Panc1 (cell line): ENCODE measurements at regions not wholly inside any gene's neighbourhood (a gene's known extent, or its start where the extent isn't known, plus 50 kb on each side); places are given as distances from the start of the nearest gene placed in this dataset.

Experiments
- ATAC-seq: fragments of 200-7000 bp; cut with Tn5 transposase; 2 replicates; pipeline ENCODE4 v1.9.1; 2020; ENCODE audit warnings: mild to moderate bottlenecking, moderate library complexity
- BruUV-seq: library from RNA; stranded (reverse); fragments of 400-500 nt; replicated peaks from 2 replicates; lab custom pipeline; 2021; lab: Mats Ljungman, UMichigan
- CTCF ChIA-PET: fragments of 300-600 bp; sonication (Branson Sonifier 250); formaldehyde crosslinking; loops from one replicate; lab custom pipeline; 2022; ENCODE audit warnings: antibody characterized with exemption; lab: Charles Lee
- POLR2A ChIA-PET: fragments of 300-600 bp; sonication (Branson Sonifier 250); formaldehyde crosslinking; loops from one replicate; lab custom pipeline; 2022; ENCODE audit warnings: antibody characterized with exemption; lab: Charles Lee
- DNase-seq: peaks from one replicate; pipeline ENCODE4 v3.0.0-alpha.2; 2010; ENCODE audit warnings: low read depth, low spot score
- H3K27ac ChIP-seq: 2 replicates; pipeline ENCODE4 v1.5.1; 2011; ENCODE audit warnings: mild to moderate bottlenecking, low read length, inconsistent platforms
- H3K27me3 ChIP-seq: fragments of 200-500 bp; sonication (Bioruptor generic); 2 replicates; pipeline ENCODE4 v1.6.0; 2014; ENCODE audit warnings: low read length, inconsistent platforms; ENCODE audit not compliant: control insufficient read depth, insufficient read depth
- H3K36me3 ChIP-seq: fragments of 200-500 bp; sonication (Bioruptor generic); 2 replicates; pipeline ENCODE4 v1.5.1; 2014; ENCODE audit warnings: inconsistent platforms, mild to moderate bottlenecking, low read length, moderate library complexity; ENCODE audit not compliant: control insufficient read depth, insufficient read depth
- H3K4me1 ChIP-seq: 2 replicates; pipeline ENCODE4 v1.5.1; 2011; ENCODE audit warnings: inconsistent platforms, mild to moderate bottlenecking, low read length, moderate library complexity; ENCODE audit not compliant: control insufficient read depth, insufficient read depth
- H3K4me3 ChIP-seq, 2 experiments: 2 replicates each; pipeline ENCODE4 v1.5.1; 2011 to 2012; ENCODE audit warnings: low read depth in 2 of 2, low read length in 2 of 2, mild to moderate bottlenecking in 2 of 2, inconsistent platforms in 1 of 2, moderate library complexity in 1 of 2
- H3K9me3 ChIP-seq: fragments of 200-500 bp; sonication (Bioruptor generic); 2 replicates; pipeline ENCODE4 v1.5.1; 2014; ENCODE audit warnings: low read depth, mild to moderate bottlenecking, inconsistent platforms, low read length, moderate library complexity; ENCODE audit not compliant: control insufficient read depth, insufficient read depth
- CTCF ChIP-seq: fragments of 450-650 bp; IDR thresholded peaks from 2 replicates; pipeline ENCODE4 v1.5.1; 2017; ENCODE audit warnings: mild to moderate bottlenecking
- POLR2AphosphoS5 ChIP-seq: IDR thresholded peaks from 2 replicates; pipeline ENCODE4 v1.6.1; 2012; ENCODE audit warnings: mild to moderate bottlenecking, low read depth, low read length, moderate library complexity
- REST ChIP-seq, 2 experiments: IDR thresholded peaks; 2 replicates each; pipeline ENCODE4 v1.6.1; 2011 to 2012; ENCODE audit warnings: low read depth in 2 of 2, control low read depth in 1 of 2, low read length in 1 of 2, mild to moderate bottlenecking in 1 of 2, moderate library complexity in 1 of 2; ENCODE audit not compliant: insufficient read depth in 1 of 2
- SIN3A ChIP-seq: IDR thresholded peaks from 2 replicates; pipeline ENCODE4 v1.6.1; 2012; ENCODE audit warnings: low read depth, mild to moderate bottlenecking, low read length, moderate library complexity, borderline replicate concordance; ENCODE audit not compliant: insufficient read depth
- TCF7L2 ChIP-seq: IDR thresholded peaks from 2 replicates; pipeline ENCODE4 v1.6.1; 2011; ENCODE audit warnings: mild to moderate bottlenecking, low read depth, low read length, inconsistent platforms
- in situ Hi-C: cut with HindIII; loops from 2 replicates; pipeline ENCODE4 v1.10.0; 2016; ENCODE audit warnings: low sequenced_read_pairs, low pct_unique_long_range_greater_than_20kb
- intact Hi-C: fragments of 100-400 bp; cut with micrococcal nuclease; formaldehyde crosslinking; loops from one replicate; pipeline ENCODE4 v1.10.0; 2022; ENCODE audit not compliant: unreplicated experiment

- ATAC-seq (no peak), DNase-seq (no peak)
- in situ Hi-C loops (no loop called here), intact Hi-C loops (no loop called here)
- no peaks in the 10 kb centered on the region for H3K9me3 ChIP-seq
- no peak overlapping the region for H3K4me3 ChIP-seq
- no peak overlapping the region for H3K27ac ChIP-seq
- TF ChIP-seq SIN3A (no peak), CTCF (no peak), POLR2AphosphoS5 (no peak)
- H3K27me3 ChIP-seq = no peaks in the 10 kb centered on the region
- no peaks in the 10 kb centered on the region for H3K36me3 ChIP-seq
- ChIA-PET CTCF (no interaction called here), POLR2A (no interaction called here)
- H3K4me1 ChIP-seq = no peaks in the 10 kb centered on the region
- BruUV-seq = no TSS peak
These were observed 1064.3 kb upstream of the EPHA6 start for GRCh38 chr3:95750097-95750496.

GRCh38 chr3:95751509-95751908 is 1062.9 kb upstream of the EPHA6 start:
- CTCF ChIA-PET = no interaction called here
- no peak for ATAC-seq
- TF ChIP-seq POLR2AphosphoS5 (no peak), SIN3A (no peak), CTCF (no peak), REST (IDR thresholded peaks at IDR 0.05; ENCODE audit: insufficient read depth in 1 of 2, low read depth in 2 of 2, low read length in 1 of 2) (no peak), TCF7L2 (no peak)
- H3K27me3 ChIP-seq = no peaks in the 10 kb centered on the region
- H3K4me1 ChIP-seq = no peaks in the 10 kb centered on the region
- no peak for DNase-seq
- in situ Hi-C loops = no loop called here
- no peaks in the 10 kb centered on the region for H3K9me3 ChIP-seq
- H3K27ac ChIP-seq = no peak overlapping the region
- POLR2A ChIA-PET = no interaction called here
- intact Hi-C loops = no loop called here
- BruUV-seq = no TSS peak
- H3K36me3 ChIP-seq = no peaks in the 10 kb centered on the region
- no peak overlapping the region for H3K4me3 ChIP-seq
